ENCODE measurements at regions not wholly inside any gene's neighbourhood (a gene's known extent, or its start where the extent isn't known, plus 50 kb on each side); places are given as distances from the start of the nearest gene placed in this dataset.
A peak's percentile ranks its signal among the peaks of the same experiment; 100 is the strongest.

DNA sequence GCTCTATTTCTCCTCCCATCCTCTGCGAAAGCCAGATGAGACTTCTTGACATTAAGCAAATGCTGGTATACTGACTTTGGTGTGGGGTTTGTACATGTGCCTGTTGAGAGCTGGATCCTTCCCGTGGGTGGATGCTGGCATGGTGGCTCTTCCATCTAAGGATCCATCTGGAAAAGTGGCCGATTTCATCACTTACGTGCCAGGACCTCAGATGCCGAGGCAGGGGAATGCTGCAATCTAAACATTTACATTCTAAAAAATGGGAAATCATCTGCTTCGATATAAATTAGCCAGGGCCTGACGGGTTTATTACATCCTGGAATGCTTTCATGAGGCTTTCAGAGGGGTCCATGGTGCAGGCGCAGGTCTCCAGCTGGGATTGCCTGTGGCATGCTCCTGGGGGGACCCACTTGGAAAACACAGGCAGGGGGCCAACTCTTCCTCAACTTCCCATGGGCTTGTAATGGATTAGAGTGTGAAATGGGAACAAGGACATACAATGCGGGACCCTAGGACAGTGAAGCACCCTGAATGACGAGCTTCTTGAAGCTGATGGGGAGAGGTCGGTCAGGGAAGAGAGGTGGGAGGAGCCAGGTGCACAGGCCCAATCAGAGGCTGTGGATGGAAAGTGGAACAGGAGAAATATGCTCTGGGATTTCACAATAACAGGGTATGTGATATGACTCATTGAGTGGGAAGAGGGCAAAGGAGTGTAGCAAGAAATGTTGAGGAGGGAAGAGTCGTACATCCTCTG is 105.5 kb upstream of the PITX1 start:
- no peak for DNase-seq

DNA sequence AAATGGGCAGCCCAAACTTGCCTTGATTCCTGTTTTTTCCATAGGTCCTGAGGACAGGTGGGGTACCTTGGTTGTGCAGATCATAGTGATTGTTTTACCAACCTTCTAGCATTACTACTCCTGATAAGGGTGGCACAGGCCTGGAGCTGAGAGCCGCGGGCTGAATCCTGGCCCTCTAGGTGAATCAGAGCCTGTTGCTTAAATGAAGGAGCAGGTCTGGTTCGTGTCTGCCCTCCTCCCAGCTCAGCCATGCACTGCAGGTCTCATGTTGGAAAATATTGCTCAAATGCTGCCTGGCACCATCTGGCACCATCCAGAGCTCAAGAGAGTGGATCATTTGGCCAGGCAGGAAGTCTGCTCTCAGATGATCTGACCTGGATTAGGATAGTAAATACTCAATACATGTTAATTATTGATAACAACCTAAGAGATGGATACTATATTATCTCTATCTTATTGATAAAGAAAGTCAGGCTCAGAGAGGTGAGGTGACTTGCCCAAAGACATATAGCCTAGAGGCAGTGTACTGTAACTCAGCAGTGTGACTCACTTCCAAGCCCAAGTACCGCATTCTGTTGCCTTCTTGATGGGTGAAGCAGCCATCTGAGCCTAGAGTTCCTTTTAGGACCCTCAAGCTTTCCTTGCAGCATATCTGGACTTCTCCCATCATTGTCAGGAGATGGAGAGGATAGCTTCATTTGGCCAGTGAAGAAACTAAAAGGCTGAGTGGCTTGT is 104.3 kb upstream of the PITX1 start:
- DNase-seq: no peak

DNA sequence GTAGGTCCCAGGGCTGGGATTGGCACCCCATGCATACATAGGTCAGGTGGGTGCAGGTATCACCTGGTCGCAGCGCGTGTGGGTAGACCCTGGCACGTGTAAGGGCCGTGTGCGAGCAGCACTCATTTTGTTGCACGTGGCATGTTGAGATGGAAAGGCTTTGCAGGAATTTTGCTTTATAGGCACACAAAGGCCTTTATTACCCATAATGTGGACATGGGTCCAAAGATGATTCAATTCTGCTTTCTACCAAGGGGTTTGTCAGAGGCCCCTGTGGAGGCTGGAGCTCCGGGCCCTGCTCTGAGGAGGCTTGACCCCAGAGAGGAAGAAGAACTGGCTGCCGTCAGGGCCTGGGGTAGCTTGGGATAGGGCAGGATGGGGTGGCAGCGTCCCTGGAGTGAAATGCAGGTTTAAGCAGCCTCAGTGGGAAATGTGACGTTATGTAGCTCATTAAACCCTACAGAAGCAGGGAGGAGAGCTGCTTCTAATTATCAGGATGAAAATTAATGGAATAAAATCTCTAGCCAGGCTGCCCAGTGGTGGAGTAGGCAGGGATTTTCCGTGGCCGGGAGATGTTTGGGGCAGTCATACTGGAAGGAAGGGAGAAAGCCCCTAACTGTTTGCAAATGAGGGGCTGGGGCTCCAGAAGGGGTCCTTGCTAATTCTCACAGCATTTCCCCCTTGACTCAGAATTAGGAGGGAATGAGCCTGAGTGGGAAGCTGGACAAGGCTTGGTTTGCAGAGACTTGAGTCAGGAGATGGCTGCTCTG is 103.3 kb upstream of the PITX1 start:
- no peak for DNase-seq

DNA sequence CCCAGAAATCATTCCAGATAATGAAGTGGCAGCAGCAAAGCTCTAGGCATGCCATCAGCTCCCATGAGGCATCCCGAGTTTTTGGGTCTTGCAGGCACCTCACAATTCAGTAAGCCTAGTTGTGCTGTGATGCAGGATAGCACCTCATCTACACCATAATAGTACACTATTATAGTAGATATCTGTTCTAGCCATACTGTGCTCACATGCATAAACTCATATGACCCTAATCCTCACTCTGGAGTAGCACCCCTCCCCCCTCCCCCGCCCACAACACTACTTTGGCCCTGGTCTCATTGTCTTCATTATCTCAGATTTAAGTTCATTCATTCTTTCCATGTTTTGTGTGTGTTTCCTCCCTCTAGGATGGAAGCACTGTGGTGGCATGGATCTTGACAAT is 102.5 kb upstream of the PITX1 start:
- DNase-seq: no peak

DNA sequence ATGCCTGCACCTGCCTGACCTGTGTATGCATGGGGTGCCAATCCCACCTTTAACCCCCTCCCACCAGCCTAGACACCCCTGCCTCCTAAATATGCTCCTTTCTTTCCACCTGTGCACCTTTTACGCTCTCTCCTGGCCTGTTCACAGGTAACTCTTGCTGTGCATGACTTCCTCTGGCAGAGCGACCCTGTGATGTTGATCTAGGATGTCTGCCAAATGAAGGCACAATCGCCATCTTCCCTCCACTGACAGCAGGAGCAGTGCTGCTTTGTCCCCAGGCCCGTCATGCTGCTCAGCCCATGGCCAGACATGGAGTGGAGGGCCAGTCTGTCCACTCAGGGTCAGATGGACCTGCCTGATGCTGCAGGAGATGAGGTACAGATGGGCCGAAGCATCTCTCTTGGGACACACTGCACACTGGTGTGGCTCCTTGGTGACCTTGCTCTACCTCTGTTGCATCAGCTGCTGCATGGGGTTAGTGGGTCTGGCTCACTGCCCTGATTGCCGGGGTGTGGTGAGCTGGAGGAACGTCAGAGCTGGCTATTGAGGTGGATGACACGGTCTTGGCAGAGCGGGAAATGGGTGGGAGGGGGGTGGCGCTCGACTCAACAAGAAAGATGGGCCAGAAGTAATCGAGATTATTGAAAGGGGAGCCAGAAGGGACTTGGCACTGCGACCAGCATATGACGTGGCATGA is 101.7 kb upstream of the PITX1 start:
- no peak for DNase-seq

DNA sequence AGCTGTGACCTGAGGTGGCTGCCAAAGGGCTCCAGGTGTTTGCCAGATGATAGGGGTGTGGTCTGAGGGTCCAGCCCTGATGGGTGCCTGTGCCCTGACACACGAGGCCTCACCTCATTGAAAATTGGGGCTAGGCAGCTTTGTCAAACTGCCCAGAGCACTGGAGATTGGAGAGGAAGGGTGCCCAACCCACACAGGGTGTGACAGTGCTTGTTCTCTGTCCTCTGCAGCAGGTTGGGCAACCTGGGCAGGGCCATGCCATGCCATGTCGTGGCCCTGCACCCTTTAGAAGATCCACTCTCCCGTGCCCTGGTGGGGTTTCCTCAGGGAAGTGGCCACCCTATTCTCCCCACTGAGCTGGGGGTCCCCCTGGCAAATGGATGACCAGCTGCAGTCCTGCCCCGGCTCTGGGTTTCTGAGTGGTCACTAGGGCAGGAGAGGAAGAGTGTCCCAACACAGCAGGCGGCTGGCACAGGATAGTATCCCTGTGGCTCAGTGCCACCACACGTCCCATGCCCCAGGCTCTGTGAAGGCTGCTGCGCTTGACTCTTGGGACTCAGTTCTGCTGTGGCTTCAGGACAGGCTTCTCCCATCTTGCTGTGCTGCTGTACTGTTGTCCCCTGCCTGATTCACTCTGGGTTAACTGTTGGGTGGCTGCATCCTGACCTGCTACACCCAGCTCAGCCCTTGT is 100.8 kb upstream of the PITX1 start:
- DNase-seq: no peak

DNA sequence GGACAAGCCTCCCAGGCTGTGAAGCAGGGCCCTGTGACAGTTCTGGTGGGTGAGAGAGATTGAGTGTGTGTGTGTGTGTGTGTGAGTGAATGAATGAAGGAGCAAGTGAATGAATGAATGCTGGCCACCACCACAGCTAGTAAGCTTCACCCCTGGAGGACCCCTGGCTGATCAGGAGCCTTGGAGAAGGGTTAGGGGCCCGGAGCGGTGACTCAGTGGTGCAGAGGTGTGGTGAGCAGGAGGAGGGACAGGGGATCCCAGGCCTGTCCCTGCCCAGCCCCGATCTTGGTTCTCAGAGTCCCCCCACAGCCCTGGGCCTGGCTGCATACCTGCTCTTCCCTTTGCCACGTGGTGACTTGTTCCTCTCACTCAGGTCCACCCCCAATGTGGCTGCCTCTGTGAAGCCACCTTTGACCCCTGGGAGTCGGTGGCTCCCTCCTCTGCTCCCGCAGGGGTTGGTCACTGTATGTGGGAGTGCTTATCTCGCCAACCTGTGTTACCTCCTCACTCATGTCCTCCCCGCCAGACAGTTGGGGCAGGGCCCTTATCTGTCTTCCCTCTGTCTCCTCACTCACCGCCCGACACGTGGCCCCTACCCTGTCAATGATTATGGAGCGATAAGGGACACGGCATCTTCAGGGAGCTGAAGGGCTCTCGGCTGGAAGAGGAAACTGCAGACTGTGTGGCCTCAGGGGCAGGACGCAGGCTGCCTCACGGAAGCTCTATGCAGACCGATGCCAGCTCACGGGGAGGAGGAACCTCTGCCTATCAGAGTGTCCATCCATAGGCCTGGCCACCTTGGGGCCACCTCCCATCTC is 99.9 kb upstream of the PITX1 start:
- DNase-seq: no peak

DNA sequence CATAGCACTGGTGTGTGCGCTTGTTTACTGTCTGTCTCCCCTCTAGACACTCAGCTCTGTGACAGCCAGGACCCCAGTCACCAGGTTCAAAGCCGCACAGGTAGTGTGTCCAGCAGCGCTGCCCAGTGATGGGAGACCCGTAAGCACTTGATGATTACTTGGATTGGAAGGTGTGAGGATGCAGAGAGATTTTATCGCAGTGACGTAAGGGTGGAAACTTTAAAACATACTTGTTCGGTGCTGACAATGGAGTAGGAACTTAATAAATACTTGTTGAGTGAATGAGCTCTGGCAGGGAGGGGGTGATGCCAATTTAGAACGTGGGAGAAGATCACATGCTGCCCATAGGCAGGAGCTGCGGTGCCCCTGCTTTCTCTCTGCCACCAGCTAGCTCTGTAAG is 99.2 kb upstream of the PITX1 start:
- DNase-seq: no peak

DNA sequence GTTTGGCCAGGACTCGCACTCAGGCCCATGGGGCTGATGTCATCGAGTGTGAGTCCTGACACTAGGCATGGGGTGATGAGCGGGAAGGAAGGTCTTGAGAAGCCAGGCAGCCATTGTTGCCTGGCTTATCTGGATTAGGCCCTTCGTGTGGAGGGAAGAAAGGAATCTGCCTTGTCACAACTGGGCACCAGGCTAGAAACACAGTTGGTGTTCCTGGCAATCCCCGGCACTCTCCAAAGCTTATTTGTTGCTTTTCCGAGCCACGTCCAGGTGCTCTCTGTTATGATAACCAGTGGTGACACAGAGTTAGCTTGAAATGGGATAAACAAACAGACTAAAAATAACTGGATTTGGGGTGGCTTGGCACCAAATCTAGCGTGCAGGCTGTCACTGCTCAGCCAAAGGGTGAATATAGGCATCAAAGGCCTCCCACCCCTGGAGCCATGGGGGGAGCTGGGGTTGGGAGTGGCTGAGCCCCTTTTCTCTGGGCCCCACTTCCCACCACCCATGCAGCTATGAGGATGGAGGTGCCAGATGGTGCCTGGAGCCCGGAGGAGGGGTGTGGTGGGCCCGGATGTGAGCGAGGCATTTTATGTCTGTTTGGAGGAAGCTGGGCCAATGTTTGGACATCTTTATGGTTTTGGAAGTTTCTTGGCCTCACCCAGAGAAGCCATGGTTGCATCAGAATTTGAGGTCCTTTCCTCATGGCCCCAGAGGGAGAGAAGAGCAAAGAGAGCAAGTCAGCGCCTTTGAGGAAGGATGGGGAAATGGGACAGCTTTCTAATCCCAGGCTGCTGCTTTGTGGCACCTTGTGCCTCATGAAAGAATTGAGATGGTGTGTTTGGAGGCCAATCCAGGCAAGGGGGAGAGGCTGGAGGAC is 98.0 kb upstream of the PITX1 start:
- no peak for DNase-seq

DNA sequence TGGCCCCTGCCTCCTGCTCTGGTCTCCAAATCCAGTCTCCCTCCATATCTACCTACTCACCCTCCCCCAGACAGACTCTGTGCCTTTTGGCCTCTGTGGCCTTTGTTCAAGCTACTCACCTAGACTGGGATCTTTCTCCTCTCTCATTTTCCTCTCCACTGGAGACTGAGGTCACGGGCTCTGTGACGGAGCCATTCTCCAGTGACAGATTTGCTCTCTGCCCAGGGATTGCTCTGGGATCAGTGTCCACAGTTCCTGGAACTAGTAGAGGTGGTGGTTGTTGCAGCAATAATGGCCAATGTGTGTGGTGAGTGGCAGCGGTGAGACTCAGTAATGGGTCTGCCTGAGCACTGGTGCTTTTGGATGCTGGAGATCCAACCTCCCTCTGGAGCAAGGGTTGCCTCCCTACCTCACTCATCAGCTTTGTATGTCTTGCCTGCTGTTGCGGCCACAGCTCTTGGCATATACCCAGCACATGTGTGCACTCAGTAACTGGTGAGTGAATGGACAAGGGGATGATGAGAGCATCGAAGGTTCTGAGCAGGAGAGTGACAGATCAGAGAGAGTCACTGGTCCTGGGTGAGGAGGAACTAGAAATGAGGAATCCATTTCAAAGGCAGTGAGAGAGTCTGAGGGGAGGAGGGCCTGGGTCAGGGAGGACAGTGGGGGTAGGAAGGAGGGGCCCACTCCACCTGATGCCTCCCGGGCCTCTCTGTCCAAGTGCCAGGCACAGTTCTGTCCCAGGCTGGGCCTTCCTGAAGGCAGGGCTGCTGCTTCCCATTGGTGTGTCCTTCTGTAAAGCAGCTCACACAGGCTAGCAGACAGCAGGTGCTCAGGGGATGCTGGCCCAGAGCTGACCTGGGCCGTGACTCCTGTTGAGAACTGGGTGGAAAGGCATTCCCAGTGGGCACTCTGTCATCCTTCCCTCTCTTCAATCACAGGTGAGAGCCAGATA is 96.5 kb upstream of the PITX1 start:
- DNase-seq: no peak

DNA sequence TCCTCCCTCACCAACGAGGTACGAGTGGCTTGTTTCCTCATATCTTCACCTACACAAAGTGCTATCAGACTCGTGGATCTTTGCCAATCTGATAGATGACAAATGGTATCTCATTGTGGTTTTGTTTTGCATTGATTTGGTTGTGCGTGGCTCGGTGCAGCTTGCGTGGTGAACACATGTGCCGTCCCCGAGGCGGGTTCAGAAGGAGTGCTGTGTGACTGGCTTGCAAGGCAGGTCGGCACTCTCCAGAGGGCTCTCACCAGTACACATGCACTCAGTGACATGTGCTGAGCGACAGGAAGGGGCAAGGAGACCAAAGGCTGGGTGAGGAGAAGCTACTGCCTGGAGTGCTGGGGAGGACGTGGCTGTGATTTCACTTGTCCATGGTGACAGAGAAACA is 95.3 kb upstream of the PITX1 start:
- DNase-seq: no peak

DNA sequence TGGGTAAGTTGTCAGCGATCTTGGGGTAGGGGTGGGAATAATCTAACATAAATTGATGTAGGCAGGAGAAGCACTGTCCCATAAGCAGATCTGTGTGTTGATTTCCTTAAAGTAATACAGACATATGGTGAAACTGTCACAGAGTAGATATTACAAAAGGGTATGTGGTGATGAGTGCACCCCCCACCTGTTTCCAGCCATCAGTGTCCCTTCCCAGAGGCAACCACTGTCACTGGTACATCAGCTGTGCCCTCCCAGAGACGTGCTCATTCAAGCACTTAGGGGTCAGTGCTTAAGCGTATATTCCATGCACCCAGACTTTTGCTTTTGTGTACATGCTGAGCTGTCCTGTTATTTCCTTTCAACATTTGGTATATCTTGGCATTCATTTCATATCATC is 94.3 kb upstream of the PITX1 start:
- no peak for DNase-seq

DNA sequence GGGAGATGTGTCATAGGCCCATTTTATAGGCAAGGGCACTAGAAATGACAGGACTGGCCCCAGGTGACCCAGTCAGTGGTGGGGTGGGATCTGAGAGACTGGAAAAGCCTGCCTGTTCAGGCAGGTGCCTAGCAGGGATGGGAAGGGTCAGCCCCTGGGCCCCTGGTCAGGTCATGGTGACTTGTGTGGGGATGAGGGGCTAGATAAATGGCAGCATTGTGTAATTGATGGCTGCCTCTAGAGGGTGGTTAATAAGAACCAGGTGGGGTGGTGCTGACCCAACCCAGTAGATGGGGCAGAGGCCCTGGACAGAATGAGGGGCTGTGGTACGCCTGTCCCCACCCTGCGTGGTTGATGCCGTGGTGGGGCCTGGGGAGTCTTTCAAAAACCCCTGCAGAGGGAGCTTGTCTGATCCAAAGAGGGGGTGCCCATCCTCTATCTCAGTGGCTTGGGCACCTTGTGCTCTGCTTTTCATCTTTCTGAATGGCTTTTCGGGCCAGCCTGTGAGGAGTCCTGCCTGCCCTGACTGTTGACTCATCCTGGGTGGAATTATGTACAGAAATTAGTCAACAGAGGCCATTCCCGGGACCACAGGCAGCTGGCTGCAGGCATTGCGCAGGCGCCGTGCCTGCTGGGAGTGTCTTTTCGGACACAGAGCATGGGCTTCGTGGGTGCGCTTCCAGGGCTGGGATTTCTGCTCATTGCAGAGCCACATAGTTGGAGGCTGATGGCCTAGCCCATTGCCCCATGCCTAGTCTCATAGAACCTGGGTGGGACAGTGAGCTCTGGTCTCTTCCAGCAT is 93.6 kb upstream of the PITX1 start:
- no peak for DNase-seq

DNA sequence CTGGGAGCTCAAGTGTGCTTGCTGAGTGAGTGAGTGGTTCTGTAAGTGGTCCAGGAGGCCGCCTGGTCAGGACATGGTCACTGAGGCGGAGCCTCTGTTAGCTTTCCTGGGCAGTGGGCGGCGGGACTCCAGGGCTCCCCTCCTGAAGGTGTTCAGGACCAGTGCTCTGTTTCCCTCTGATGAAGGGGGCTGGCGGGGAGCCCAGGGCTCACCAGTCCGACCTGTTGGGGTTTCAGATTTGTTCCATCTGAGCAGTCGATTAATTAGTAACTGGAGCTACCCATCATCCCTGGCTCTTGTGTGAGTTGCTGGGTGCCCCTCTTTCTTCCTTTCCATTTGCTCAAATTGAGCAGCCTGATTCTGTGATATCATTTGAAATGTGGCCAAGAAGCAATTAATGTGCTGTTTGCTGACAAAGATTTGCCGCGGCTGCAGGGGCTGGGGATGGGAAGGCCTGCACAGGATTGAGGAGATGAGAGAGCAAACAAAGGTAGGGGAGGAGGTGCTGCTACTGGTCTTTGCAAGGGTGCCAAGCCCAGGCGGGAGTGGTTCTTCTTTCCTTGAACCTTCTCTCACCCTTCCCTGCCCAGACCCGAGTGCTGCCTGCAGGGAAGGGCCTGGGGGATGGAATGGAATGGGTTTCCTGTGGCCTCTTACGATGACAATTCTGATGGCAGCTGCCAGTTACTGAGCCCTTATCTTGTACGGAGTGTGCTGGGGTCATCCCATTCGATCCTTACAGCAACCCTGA is 92.8 kb upstream of the PITX1 start:
- peak; percentile 45 to 56 for DNase-seq

DNA sequence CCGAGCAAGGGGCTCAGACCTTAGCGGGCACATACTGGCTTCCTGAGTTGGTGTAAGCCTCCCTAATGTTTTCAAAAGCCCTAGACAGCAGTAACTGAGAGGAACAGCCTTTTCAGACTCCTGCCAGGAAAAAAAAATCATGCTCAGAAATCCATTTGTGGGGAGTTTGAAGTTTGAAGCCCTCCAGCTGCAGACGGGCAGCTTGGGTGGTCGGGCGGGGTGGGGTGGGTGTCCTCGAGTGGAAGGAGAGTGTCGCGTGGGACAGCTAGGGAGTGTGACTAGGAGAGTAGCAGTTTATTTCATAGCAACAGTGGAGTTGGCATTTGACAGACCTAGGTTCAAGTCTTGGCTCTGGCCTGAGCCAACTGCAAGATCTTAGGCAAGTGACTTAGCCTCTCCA is 90.7 kb upstream of the PITX1 start:
- peak in 1 of 2 donors; percentile 28 for DNase-seq

DNA sequence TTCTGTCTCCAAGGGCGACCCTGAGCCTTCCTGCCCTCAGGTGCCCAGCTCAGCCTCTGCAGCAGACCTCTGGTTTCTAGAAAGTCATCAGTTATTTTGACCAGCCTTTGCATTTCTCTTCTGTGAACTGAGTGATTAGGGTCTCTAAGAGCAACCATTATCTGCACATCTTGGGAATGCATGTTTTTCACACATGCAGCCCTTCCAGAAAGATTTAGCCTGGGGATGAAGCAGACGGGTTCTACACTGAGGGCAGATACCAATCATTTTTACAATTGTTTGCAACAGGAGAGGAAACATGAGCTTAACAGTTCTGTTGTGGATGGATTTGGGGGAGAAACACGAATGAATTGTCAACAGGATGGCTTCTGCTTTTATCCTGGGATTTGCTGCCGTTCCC is 90.1 kb upstream of the PITX1 start:
- no peak for DNase-seq

DNA sequence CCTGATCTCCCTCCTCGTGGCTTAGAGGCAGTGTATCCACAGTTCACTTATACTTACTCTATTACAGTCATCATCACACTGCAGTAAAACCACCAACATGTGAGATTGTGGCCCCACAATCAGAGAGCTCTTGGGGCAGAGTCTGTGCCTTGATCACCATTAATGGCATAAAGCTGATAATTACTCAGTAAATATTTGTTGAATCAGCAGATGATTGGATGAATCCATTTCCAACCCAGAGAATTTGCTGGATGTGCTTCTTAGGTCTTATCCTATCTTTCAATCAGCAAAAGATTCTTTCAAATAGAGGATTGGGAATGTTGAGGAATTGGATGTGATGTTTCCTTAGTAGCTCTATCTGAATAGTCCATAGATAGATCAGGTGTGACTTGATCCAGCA is 88.8 kb upstream of the PITX1 start:
- no peak for DNase-seq

Measured in right lung (tissue), 2 donors.